ENCODE measurements at regions not wholly inside any gene's neighbourhood (a gene's known extent, or its start where the extent isn't known, plus 50 kb on each side); places are given as distances from the start of the nearest gene placed in this dataset.

DNA sequence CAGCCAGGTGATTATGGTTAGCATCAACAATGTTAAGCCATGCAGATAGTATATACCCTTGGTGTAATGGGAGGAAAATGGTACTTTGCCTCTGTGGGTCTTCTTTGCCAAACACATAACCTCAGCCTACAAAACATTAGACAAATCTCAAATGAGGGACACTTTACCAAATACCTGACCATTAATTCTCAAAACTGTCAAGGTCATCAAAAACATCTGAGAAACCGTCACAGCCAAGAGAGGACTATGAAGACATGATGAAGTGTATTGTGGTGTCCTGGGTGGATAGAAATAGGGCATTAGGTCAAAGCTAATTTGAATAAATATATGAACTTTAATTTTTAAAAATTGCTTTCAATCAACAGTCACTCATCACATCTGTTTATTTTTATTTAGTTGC lies 1036.1 kb downstream of the AGBL1 start:
- no peak overlapping the region for H3K4me3 ChIP-seq (replicated peaks in 1 of 2; ENCODE audit: low read depth in 2 of 2, low read length in 2 of 2)
- no peak for DNase-seq (ENCODE audit: low read depth in 2 of 2)
- TF ChIP-seq CTCF (IDR thresholded peaks at IDR 0.05; ENCODE audit: low read depth, low read length): no peak

- no peak for TF ChIP-seq CTCF (IDR thresholded peaks at IDR 0.05; ENCODE audit: low read depth, low read length)
- no peak for DNase-seq (ENCODE audit: low read depth in 2 of 2)
- no peak overlapping the region for H3K4me3 ChIP-seq (replicated peaks in 1 of 2; ENCODE audit: low read depth in 2 of 2, low read length in 2 of 2)
These were observed 1020.2 kb downstream of the AGBL1 start for GRCh38 chr15:87099916-87100315.

DNA sequence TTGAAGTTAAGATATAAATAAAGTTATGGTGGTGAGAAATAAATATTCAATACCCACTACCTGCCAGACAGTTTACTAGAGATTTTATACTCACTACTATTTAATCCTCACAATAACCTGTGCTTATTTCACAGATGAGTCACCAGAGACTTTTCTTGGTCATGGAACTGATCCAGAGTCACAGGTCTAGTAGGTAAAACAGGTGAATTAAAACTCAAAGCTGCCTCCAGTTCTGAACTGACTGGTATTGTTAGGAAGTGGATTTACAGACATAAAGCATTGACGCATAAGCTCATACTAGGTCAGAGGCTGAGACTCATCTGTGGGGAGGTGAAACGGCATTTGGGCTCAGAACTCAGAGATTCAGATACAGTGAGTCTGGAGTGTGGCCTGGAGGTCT lies 1009.9 kb downstream of the AGBL1 start:
- no peak for DNase-seq (ENCODE audit: low read depth in 2 of 2)
- no peak for TF ChIP-seq CTCF (IDR thresholded peaks at IDR 0.05; ENCODE audit: low read depth, low read length)
- no peak overlapping the region for H3K4me3 ChIP-seq (replicated peaks in 1 of 2; ENCODE audit: low read depth in 2 of 2, low read length in 2 of 2)

- H3K4me3 ChIP-seq (replicated peaks in 1 of 2; ENCODE audit: low read depth in 2 of 2, low read length in 2 of 2): no peak overlapping the region
- no peak for TF ChIP-seq CTCF (IDR thresholded peaks at IDR 0.05; ENCODE audit: low read depth, low read length)
These were observed 1003.5 kb downstream of the AGBL1 start for GRCh38 chr15:87083201-87083600.

DNA sequence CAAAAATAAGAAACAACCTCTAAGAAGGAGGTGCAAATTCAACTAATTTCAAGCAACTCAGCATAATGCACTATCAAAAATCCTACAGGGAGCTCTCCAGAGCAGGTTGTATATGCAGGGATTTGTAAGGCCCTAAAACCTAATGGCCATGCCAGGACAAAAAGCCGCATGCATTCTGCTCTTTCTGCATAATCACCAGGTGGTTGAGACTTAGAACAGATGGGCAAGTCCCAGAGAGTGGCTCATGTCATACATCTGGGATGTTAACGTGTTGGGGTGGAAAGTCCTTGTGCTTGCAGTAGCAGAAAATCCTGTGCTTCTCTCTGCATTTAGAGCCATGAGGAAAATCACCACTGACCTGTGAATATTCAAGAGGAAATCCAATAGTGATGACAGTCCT lies 1002.9 kb downstream of the AGBL1 start:
- no peak for DNase-seq (ENCODE audit: low read depth in 2 of 2)
- no peak for TF ChIP-seq CTCF (IDR thresholded peaks at IDR 0.05; ENCODE audit: low read depth, low read length)
- no peak overlapping the region for H3K4me3 ChIP-seq (replicated peaks in 1 of 2; ENCODE audit: low read depth in 2 of 2, low read length in 2 of 2)

More at GRCh38 chr15:87083201-87083600, 1003.5 kb downstream of the AGBL1 start:
- no peak for DNase-seq (ENCODE audit: low read depth in 2 of 2)

DNA sequence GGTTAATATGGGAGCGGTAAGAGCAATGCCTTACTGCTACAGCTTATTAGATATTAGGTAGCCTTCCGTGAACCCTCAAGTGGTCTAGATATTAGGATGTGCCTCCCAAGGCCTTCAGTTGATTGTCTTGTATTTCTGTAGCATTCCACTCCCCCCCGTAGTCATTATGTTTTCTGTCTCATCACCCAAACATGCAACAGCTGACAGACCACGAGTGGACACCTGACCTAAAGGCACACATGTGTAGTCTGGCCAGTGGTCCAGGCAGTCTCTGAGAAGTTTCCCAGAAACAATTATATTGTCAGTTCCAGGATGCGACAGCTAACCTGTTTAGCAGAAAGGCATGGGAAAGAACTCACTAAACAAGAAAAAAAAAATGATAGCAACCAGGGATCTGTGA lies 1000.9 kb downstream of the AGBL1 start:
- no peak for TF ChIP-seq CTCF (IDR thresholded peaks at IDR 0.05; ENCODE audit: low read depth, low read length)
- no peak overlapping the region for H3K4me3 ChIP-seq (replicated peaks in 1 of 2; ENCODE audit: low read depth in 2 of 2, low read length in 2 of 2)
- no peak for DNase-seq (ENCODE audit: low read depth in 2 of 2)
